Astrocyte (in vitro differentiated cells and primary cell): ENCODE measurements at regions not wholly inside any gene's neighbourhood (a gene's known extent, or its start where the extent isn't known, plus 50 kb on each side); places are given as distances from the start of the nearest gene placed in this dataset.

Experiments
- EZH2 ChIP-seq: IDR thresholded peaks from 2 replicates; pipeline ENCODE4 v1.6.1; 2012; ENCODE audit warnings: mild to moderate bottlenecking, low read length, inconsistent platforms; ENCODE audit not compliant: insufficient read depth
- TF ChIP-seq, protein P1 (sequence below): IDR thresholded peaks from 2 replicates; pipeline ENCODE4 v1.5.1; 2011; ENCODE audit warnings: low read depth, mild to moderate bottlenecking, inconsistent platforms, low read length, moderate library complexity; ENCODE audit not compliant: insufficient read depth

DNA sequence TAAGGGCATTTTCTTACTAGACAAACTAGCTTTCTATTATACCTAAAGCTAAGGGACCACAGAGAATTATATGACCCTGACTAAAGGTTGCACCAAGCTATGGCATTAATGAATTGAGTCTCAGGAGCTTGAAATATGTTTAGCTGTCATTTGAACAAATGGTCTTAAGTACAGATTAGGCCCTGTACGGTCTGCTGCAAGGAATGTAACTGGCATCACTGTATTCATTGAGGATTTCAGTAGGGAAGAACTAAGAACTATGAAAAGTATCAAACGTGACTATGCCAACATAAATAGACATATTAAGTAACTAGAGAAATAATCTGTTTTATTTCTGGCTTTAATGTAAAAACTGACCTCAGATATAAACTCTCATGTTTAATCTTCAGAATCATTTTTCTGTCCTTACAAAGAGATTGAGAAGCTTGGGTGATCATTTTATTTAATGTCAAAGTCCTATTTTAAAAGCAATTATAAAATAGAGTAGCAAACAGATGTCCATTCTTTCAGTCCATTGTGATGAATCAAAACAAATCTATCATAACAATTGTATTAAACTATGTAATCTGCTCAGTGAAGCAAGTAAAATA, 845.9 kb downstream of the MAT2B start:
- TF ChIP-seq, protein P1, sequence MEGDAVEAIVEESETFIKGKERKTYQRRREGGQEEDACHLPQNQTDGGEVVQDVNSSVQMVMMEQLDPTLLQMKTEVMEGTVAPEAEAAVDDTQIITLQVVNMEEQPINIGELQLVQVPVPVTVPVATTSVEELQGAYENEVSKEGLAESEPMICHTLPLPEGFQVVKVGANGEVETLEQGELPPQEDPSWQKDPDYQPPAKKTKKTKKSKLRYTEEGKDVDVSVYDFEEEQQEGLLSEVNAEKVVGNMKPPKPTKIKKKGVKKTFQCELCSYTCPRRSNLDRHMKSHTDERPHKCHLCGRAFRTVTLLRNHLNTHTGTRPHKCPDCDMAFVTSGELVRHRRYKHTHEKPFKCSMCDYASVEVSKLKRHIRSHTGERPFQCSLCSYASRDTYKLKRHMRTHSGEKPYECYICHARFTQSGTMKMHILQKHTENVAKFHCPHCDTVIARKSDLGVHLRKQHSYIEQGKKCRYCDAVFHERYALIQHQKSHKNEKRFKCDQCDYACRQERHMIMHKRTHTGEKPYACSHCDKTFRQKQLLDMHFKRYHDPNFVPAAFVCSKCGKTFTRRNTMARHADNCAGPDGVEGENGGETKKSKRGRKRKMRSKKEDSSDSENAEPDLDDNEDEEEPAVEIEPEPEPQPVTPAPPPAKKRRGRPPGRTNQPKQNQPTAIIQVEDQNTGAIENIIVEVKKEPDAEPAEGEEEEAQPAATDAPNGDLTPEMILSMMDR, result no peak
- TF ChIP-seq EZH2, result no peak
